OCI-LY7 (cell line): ENCODE measurements at regions not wholly inside any gene's neighbourhood (a gene's known extent, or its start where the extent isn't known, plus 50 kb on each side); places are given as distances from the start of the nearest gene placed in this dataset.

Source experiments
- CTCF ChIP-seq: fragments of 200-600 bp; sonication (generic); conservative IDR thresholded peaks from 2 replicates; pipeline ENCODE4 v1.5.1; 2014; ENCODE audit warnings: mild to moderate bottlenecking, antibody characterized with exemption, low read length, moderate library complexity, mixed read lengths
- EZH2phosphoT487 ChIP-seq: fragments of 200-600 bp; sonication (generic); IDR thresholded peaks from 2 replicates; pipeline ENCODE4 v1.6.1; 2018; ENCODE audit warnings: low read depth, borderline replicate concordance, mild to moderate bottlenecking, mixed run types, antibody characterized with exemption, low read length, moderate library complexity, mixed read lengths

DNA sequence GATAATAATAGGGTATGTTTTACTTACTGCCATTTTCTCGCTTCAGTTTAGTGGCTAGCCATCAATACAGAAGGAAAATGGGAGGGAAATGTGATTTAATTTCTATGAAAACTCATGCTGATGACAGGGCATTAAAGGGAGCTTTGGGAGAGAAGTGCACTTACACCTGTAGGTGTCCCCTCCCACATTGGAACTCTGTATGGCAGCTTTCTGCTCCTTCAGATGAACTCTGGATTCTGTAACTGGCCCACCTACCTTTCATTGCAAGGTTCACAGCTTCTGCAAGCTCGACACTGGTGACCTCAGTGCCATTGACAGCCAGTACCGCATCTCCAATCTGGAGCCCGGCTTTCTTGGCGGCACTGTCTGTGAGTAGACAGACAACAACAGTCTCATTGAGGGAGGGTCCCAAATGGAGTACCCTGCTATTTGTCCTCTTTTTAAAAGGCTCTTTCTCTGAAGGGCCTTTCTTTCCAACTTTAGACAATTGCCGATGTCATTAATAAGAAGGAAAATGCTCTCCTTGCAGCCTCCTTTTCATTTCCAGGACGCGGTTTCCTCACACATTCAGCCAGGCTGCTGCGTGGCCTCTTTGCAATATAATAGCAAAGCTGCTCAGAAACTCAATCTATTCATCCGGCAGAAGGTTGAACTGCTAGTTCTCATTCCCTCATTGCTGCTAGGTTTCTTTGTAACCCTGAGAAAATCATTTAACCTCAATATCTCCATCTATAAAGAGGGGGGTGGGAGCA lies 63.6 kb downstream of the NUDT12 start:
- TF ChIP-seq CTCF = no peak
- TF ChIP-seq EZH2phosphoT487 = no peak
